Adrenal gland (tissue), 9 donors: ENCODE measurements at regions not wholly inside any gene's neighbourhood (a gene's known extent, or its start where the extent isn't known, plus 50 kb on each side); places are given as distances from the start of the nearest gene placed in this dataset.

Experiments
- DNase-seq, 7 donors: peaks; one replicate each; pipeline ENCODE4 v3.0.0-alpha.2; 2019 to 2020
- H3K27ac ChIP-seq, 5 donors: fragments of 200-600 bp; sonication (generic) in 4 of 5; 1 replicate in 3 of 5; 2 replicates in 2 of 5; pipeline versions ENCODE4 v1.5.1 to v1.8.0; 2016 to 2020; ENCODE audit warnings: mild to moderate bottlenecking in 1 of 5
- H3K27me3 ChIP-seq: fragments of 200-600 bp; 2 replicates; pipeline ENCODE4 v1.8.0; 2021
- H3K36me3 ChIP-seq, 2 donors: fragments of 200-600 bp; replicated peaks in 1 of 2; 1 replicate in 1 of 2; 2 replicates in 1 of 2; pipeline versions ENCODE4 v1.5.1 to v1.8.0; 2018 to 2022
- H3K4me1 ChIP-seq, 2 donors: fragments of 200-600 bp; replicated peaks in 1 of 2; 1 replicate in 1 of 2; 2 replicates in 1 of 2; pipeline versions ENCODE4 v1.5.1 to v1.8.0; 2018 to 2021
- H3K4me3 ChIP-seq, 4 donors: fragments of 200-600 bp; sonication (generic) in 3 of 4; one replicate each; pipeline ENCODE4 v1.5.1; 2016 to 2018
- H3K9me3 ChIP-seq, 3 donors: fragments of 200-600 bp; sonication (generic) in 1 of 3; replicated peaks in 1 of 3; 1 replicate in 2 of 3; 2 replicates in 1 of 3; pipeline versions ENCODE4 v1.5.1 to v1.8.0; 2016 to 2021
- CTCF ChIP-seq, 6 experiments: fragments of 450-650 bp in 4 of 6; fragments of 200-600 bp in 2 of 6; sonication (generic) in 1 of 6; IDR thresholded peaks; 1 replicate in 5 of 6; 2 replicates in 1 of 6; pipeline versions ENCODE4 v1.5.1 to v1.8.0; 2016 to 2021; ENCODE audit warnings: antibody characterized with exemption in 6 of 6, mild to moderate bottlenecking in 2 of 6, moderate library complexity in 1 of 6
- POLR2A ChIP-seq, 2 donors: fragments of 450-650 bp; IDR thresholded peaks; one replicate each; pipeline ENCODE4 v1.6.1; 2017; ENCODE audit warnings: antibody characterized with exemption in 2 of 2, mild to moderate bottlenecking in 2 of 2, moderate library complexity in 1 of 2
- WGBS, 4 donors: extraction: QIAGEN DNeasy Blood & Tissue Kit in 2 of 4; methylation state at CpG; one replicate each; pipeline versions ENCODE4 v1.1.5 to v1.1.7; 2013 to 2017; 5-methylcytosine and 5-hydroxymethylcytosine counted together
- intact Hi-C, 2 donors: fragments of 100-400 bp; cut with DNase I; formaldehyde crosslinking; loops; one replicate each; pipeline versions ENCODE4 v1.14.1 to v1.15.0; 2022 to 2023
- donor health status: healthy with polysubstance abuse.
- donor health status: Bipolar disorder and iron deficiency.
- donor health status: DM: yes; HTN: yes; CAD: no.
- donor health status: DM: no; HTN: no; CAD: no.
- donor health status: DM: no; HTN: no; CAD: no.

- H3K4me3 ChIP-seq = no peak overlapping the region
- H3K27me3 ChIP-seq = no peaks in the 10 kb centered on the region
- no peak for DNase-seq
- no peaks in the 10 kb centered on the region for H3K36me3 ChIP-seq
- no peak for TF ChIP-seq POLR2A (IDR thresholded peaks at IDR 0.05)
- TF ChIP-seq CTCF (IDR thresholded peaks at IDR 0.05) = no peak
- no peaks in the 10 kb centered on the region for H3K9me3 ChIP-seq
- intact Hi-C loops = no loop called here
- 86 to 93% (median 93%) methylated on average over 4 of the region's 4 CpGs for WGBS, 4 donors
- H3K4me1 ChIP-seq = peaks cover 0 to 9% of the 10 kb centered on the region in 2 donors
- no peak overlapping the region for H3K27ac ChIP-seq
Measured at GRCh38 chr2:76275788-76276187, 565.1 kb upstream of the GCFC2 start.

DNA sequence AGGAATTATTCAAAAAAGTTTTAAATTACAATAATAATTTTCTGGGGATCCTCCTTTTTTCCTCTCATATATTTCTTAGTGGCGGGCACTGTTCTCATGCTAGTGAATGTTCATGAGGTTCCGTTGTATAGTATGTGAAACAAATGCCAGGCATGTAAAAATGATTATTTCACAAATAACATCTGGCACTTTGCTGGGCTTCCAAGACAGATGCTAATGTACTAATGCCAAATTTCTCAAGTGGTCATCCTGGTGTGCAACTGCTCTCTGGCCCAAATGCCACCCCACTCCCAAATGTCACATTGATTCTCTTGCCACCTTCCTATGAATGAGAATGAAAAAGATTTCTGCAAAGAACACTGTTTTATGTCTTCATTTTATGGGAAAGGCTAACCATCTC, 564.0 kb upstream of the GCFC2 start:
- H3K27me3 ChIP-seq = no peaks in the 10 kb centered on the region
- no peaks in the 10 kb centered on the region for H3K4me1 ChIP-seq
- 94 to 100% (median 96%) methylated on average over 2 of the region's 2 CpGs for WGBS, 4 donors
- H3K9me3 ChIP-seq = no peaks in the 10 kb centered on the region
- DNase-seq = no peak
- intact Hi-C loops = no loop called here
- no peak overlapping the region for H3K4me3 ChIP-seq
- no peak overlapping the region for H3K27ac ChIP-seq
- no peak for TF ChIP-seq CTCF (IDR thresholded peaks at IDR 0.05)
- TF ChIP-seq POLR2A (IDR thresholded peaks at IDR 0.05) = no peak
- H3K36me3 ChIP-seq = no peaks in the 10 kb centered on the region

DNA sequence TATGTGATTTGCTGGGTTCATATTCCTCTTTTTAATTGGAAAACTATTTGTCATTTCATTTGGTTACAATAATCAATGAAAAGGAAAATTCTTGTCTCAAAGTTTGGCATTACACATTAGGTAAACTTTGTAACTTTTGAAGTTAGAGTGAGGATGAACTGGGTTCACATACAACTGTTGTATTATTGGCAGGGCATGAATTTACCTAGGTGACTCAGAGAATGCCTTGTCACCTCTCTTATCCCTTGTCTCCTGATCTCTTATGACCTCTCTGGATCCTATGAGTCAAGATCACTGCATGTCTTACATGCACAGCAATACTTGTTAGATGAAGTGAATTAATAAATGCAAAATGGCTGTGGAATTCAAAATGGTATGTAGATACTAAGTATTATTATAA, 563.4 kb upstream of the GCFC2 start:
- TF ChIP-seq CTCF (IDR thresholded peaks at IDR 0.05) (no peak), POLR2A (IDR thresholded peaks at IDR 0.05) (no peak)
- Histone ChIP-seq H3K27me3 (no peaks in the 10 kb centered on the region), H3K4me3 (no peak overlapping the region), H3K36me3 (no peaks in the 10 kb centered on the region), H3K27ac (no peak overlapping the region), H3K9me3 (no peaks in the 10 kb centered on the region), H3K4me1 (no peaks in the 10 kb centered on the region)
- DNase-seq = no peak
- intact Hi-C loops = no loop called here

- no peak overlapping the region for H3K27ac ChIP-seq
- TF ChIP-seq POLR2A (IDR thresholded peaks at IDR 0.05) = no peak
- TF ChIP-seq CTCF (IDR thresholded peaks at IDR 0.05) = no peak
- H3K27me3 ChIP-seq = no peaks in the 10 kb centered on the region
- H3K9me3 ChIP-seq = no peaks in the 10 kb centered on the region
- intact Hi-C loops = no loop called here
- H3K4me1 ChIP-seq = no peaks in the 10 kb centered on the region
- H3K4me3 ChIP-seq = no peak overlapping the region
- H3K36me3 ChIP-seq = no peaks in the 10 kb centered on the region
- 71 to 82% (median 72%) methylated on average over 4 of the region's 4 CpGs for WGBS, 4 donors
- DNase-seq = no peak
Measured at GRCh38 chr2:76270096-76270710, 559.5 kb upstream of the GCFC2 start.
